ENCODE measurements at regions not wholly inside any gene's neighbourhood (a gene's known extent, or its start where the extent isn't known, plus 50 kb on each side); places are given as distances from the start of the nearest gene placed in this dataset.

DNA sequence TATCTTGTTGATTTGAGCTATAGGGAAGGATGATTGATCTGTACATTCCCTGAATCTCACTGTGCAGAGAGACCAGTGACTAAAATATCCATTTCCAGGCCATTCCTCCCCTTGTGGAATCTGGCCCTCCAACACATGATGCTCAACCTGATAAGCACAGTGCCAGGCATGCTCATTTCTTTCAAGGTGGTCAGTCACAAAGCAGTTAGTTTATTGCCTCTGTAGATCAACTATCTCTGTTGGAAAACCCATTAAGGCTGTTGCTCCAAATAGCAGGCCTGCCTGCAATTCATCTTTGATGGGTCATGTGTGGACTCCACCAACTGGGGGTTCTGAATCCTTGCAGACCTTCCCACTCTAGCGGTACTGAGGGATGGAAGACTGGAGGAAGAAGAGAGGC, 168.6 kb upstream of the FOXK1 start:
- Histone ChIP-seq H3K27ac (no peak overlapping the region), H3K4me1 (no peaks in the 10 kb centered on the region), H3K4me3 (no peak overlapping the region), H3K36me3 (no peaks in the 10 kb centered on the region), H3K9me3 (peaks cover 0 to 23% (median 13%) of the 10 kb centered on the region in 8 donors), H3K27me3 (replicated peaks in 1 of 7) (peaks cover 0 to 10% (median 0%) of the 10 kb centered on the region in 7 donors)
- DNase-seq: no peak
- intact Hi-C loops (cut with DNase I; ENCODE audit: low total_unique reads): no loop called here
- WGBS, 5 donors: 88 to 98% (median 91%) methylated on average over 1 of the region's 1 CpG
- TF ChIP-seq POLR2AphosphoS5 (IDR thresholded peaks at IDR 0.05): no peak
- no peak for TF ChIP-seq POLR2A (IDR thresholded peaks at IDR 0.05)
- TF ChIP-seq, protein P1, sequence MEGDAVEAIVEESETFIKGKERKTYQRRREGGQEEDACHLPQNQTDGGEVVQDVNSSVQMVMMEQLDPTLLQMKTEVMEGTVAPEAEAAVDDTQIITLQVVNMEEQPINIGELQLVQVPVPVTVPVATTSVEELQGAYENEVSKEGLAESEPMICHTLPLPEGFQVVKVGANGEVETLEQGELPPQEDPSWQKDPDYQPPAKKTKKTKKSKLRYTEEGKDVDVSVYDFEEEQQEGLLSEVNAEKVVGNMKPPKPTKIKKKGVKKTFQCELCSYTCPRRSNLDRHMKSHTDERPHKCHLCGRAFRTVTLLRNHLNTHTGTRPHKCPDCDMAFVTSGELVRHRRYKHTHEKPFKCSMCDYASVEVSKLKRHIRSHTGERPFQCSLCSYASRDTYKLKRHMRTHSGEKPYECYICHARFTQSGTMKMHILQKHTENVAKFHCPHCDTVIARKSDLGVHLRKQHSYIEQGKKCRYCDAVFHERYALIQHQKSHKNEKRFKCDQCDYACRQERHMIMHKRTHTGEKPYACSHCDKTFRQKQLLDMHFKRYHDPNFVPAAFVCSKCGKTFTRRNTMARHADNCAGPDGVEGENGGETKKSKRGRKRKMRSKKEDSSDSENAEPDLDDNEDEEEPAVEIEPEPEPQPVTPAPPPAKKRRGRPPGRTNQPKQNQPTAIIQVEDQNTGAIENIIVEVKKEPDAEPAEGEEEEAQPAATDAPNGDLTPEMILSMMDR (IDR thresholded peaks at IDR 0.05 in 8 of 11, conservative IDR thresholded peaks at IDR 0.05 in 3 of 11): no peak

DNA sequence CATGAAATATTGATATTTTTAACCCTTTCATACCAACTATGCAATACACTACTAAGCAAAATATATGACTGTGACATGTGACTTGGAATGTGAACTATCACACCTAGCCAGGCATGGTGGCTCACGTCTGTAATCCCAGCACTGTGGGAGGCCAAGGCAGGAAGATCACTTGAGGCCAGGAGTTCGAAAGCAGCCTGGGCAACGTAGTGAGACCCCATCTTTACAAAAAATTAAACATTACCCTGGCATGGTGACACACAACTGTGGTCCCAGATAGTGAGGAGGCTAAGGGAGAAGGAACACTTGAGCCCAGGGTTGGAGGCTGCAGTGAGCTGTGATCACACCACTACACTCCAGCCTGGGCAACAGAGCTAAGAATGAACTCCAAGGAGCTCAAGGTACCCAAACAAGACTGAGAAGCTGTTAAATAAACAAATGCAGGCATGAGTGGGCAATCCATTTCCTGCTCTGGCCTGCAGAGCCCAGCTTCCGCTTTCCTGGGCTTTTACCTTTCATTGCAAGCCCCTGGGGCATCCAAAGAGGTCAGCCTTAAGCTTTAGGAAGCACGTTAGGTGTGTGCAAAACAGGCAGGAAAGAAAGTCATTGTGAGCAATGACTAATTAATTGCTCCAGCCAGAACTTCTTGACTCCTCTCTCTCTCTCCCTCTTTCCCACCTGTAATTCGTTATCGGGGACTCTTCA, 162.1 kb upstream of the FOXK1 start:
- 49 to 62% (median 58%) methylated on average over 7 of the region's 7 CpGs for WGBS, 5 donors
- Histone ChIP-seq H3K36me3 (no peaks in the 10 kb centered on the region), H3K27me3 (replicated peaks in 1 of 7) (peaks cover 0 to 23% (median 0%) of the 10 kb centered on the region in 7 donors), H3K4me1 (no peaks in the 10 kb centered on the region), H3K9me3 (peaks cover 0 to 5% (median 0%) of the 10 kb centered on the region in 8 donors), H3K4me3 (no peak overlapping the region), H3K27ac (no peak overlapping the region)
- no peak for TF ChIP-seq POLR2AphosphoS5 (IDR thresholded peaks at IDR 0.05)
- TF ChIP-seq, protein P1 (IDR thresholded peaks at IDR 0.05 in 8 of 11, conservative IDR thresholded peaks at IDR 0.05 in 3 of 11): no peak
- TF ChIP-seq POLR2A (IDR thresholded peaks at IDR 0.05): no peak
- intact Hi-C loops (cut with DNase I; ENCODE audit: low total_unique reads): no loop called here
- DNase-seq: no peak

DNA sequence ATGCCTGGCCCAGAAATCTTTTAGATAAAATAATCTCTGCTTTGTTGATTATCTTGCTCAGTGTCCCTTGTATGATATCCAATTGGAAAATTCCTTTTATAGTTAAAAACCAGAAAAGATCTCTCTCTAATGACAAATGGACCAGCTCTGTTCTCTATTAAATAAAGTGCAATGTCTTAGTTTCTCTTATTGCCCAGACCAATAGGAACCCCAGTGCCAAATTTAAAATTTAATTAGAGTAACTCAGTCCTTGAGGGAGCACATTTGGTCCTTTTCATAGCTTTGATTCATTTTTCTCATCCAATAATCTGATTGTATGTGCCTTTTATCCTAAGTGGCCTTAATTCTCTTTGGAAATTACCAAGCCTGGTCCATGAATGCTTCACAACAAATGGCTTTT, 158.9 kb upstream of the FOXK1 start:
- H3K4me1 ChIP-seq: no peaks in the 10 kb centered on the region

DNA sequence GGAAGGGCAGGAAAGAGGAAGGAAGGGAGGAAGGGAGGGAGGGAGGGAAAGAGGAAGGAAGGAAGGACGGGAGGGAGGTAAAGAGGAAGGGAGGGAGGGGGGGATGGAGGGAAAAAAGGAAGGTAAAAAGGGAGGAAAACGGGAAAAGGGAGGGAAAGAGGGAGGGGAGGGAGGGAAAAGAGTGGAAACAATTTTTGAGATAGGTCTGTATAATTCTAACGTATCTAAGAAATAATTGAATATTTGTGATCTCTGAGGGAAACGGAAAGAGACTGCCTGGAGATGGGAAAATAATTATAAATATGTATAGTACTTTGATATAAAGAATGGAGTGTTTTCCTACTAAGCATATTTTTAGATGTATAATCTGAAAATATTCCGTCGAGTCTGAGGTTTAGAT, 158.2 kb upstream of the FOXK1 start:
- DNase-seq: no peak
- Histone ChIP-seq H3K4me3 (no peak overlapping the region), H3K4me1 (no peaks in the 10 kb centered on the region), H3K36me3 (no peaks in the 10 kb centered on the region), H3K27me3 (replicated peaks in 1 of 7) (peaks cover 0 to 23% (median 0%) of the 10 kb centered on the region in 7 donors), H3K27ac (no peak overlapping the region), H3K9me3 (peaks cover 0 to 5% (median 0%) of the 10 kb centered on the region in 8 donors)
- WGBS, 5 donors: 60 to 69% (median 67%) methylated on average over 6 of the region's 6 CpGs
- TF ChIP-seq, protein P1 (IDR thresholded peaks at IDR 0.05 in 8 of 11, conservative IDR thresholded peaks at IDR 0.05 in 3 of 11): no peak
- TF ChIP-seq POLR2A (IDR thresholded peaks at IDR 0.05): no peak
- TF ChIP-seq POLR2AphosphoS5 (IDR thresholded peaks at IDR 0.05): no peak
- intact Hi-C loops (cut with DNase I; ENCODE audit: low total_unique reads): no loop called here

More for the DNA sequence above, 158.9 kb upstream of the FOXK1 start:
- intact Hi-C loops (cut with DNase I; ENCODE audit: low total_unique reads): no loop called here
- Histone ChIP-seq H3K36me3 (no peaks in the 10 kb centered on the region), H3K9me3 (peaks cover 0 to 5% (median 0%) of the 10 kb centered on the region in 8 donors), H3K4me3 (no peak overlapping the region), H3K27ac (no peak overlapping the region), H3K27me3 (replicated peaks in 1 of 7) (peaks cover 0 to 28% (median 0%) of the 10 kb centered on the region in 7 donors)
- DNase-seq: no peak
- TF ChIP-seq POLR2AphosphoS5 (IDR thresholded peaks at IDR 0.05) (no peak), POLR2A (IDR thresholded peaks at IDR 0.05) (no peak)
- TF ChIP-seq, protein P1 (IDR thresholded peaks at IDR 0.05 in 8 of 11, conservative IDR thresholded peaks at IDR 0.05 in 3 of 11): no peak
